Liver (tissue), 8 donors: ENCODE measurements at regions not wholly inside any gene's neighbourhood (a gene's known extent, or its start where the extent isn't known, plus 50 kb on each side); places are given as distances from the start of the nearest gene placed in this dataset.
"Not testable (repeated sequence)": the region's sequence is repeated elsewhere in the genome, so short reads cannot be mapped to it uniquely, and the experiment has no call there.

Experiments
- DNase-seq: peaks from one replicate; pipeline ENCODE4 v3.0.0-alpha.2; 2017; ENCODE audit warnings: low spot score
- H3K27ac ChIP-seq, 2 donors: one replicate each; pipeline ENCODE4 v1.7.0; 2013; ENCODE audit warnings: inconsistent platforms in 2 of 2, low read length in 2 of 2, control low read depth in 1 of 2, low read depth in 1 of 2, mild to moderate bottlenecking in 1 of 2
- H3K27me3 ChIP-seq, 4 donors: one replicate each; pipeline versions ENCODE4 v1.6.1 to v1.7.0; 2013; ENCODE audit warnings: low read length in 3 of 4, inconsistent platforms in 1 of 4, mild to moderate bottlenecking in 1 of 4, moderate library complexity in 1 of 4; ENCODE audit not compliant: control insufficient read depth in 4 of 4, insufficient read depth in 4 of 4
- H3K36me3 ChIP-seq, 4 donors: one replicate each; pipeline versions ENCODE4 v1.6.1 to v1.7.0; 2013; ENCODE audit warnings: low read length in 3 of 4, mild to moderate bottlenecking in 3 of 4, low read depth in 1 of 4, moderate library complexity in 1 of 4; ENCODE audit not compliant: control insufficient read depth in 4 of 4, insufficient read depth in 3 of 4
- H3K4me1 ChIP-seq, 4 donors: one replicate each; pipeline versions ENCODE4 v1.6.1 to v1.7.0; 2013; ENCODE audit warnings: low read length in 3 of 4, mild to moderate bottlenecking in 3 of 4, moderate library complexity in 1 of 4; ENCODE audit not compliant: control insufficient read depth in 4 of 4, insufficient read depth in 4 of 4
- H3K4me3 ChIP-seq, 3 donors: one replicate each; pipeline versions ENCODE4 v1.6.1 to v1.7.0; 2013; ENCODE audit warnings: low read length in 3 of 3, control low read depth in 1 of 3, low read depth in 1 of 3, mild to moderate bottlenecking in 1 of 3
- H3K9ac ChIP-seq, 2 donors: one replicate each; pipeline ENCODE4 v1.7.0; 2013; ENCODE audit warnings: low read length in 2 of 2, mild to moderate bottlenecking in 2 of 2, moderate library complexity in 2 of 2, control low read depth in 1 of 2, low read depth in 1 of 2
- H3K9me3 ChIP-seq, 4 donors: one replicate each; pipeline versions ENCODE4 v1.6.1 to v1.7.0; 2013; ENCODE audit warnings: low read length in 3 of 4; ENCODE audit not compliant: control insufficient read depth in 4 of 4
- EGR1 ChIP-seq, 2 donors: IDR thresholded peaks; 2 replicates each; pipeline ENCODE4 v1.6.1; 2016 to 2018; ENCODE audit warnings: antibody characterized with exemption in 2 of 2, low read depth in 2 of 2
- FOXA1 ChIP-seq: IDR thresholded peaks from 2 replicates; pipeline ENCODE4 v1.6.1; 2016; ENCODE audit warnings: antibody characterized with exemption
- FOXA2 ChIP-seq: IDR thresholded peaks from 2 replicates; pipeline ENCODE4 v1.6.1; 2016; ENCODE audit warnings: antibody characterized with exemption
- HNF4A ChIP-seq, 2 donors: conservative IDR thresholded peaks; 2 replicates each; pipeline ENCODE4 v1.6.1; 2016; ENCODE audit warnings: antibody characterized with exemption in 2 of 2, mild to moderate bottlenecking in 2 of 2
- HNF4G ChIP-seq: IDR thresholded peaks from 2 replicates; pipeline ENCODE4 v1.6.1; 2016; ENCODE audit warnings: antibody characterized with exemption
- JUND ChIP-seq, 2 donors: IDR thresholded peaks; 2 replicates each; pipeline ENCODE4 v1.6.1; 2016; ENCODE audit warnings: antibody characterized with exemption in 2 of 2
- NR2F2 ChIP-seq: IDR thresholded peaks from 2 replicates; pipeline ENCODE4 v1.6.1; 2016; ENCODE audit warnings: antibody characterized with exemption
- RAD21 ChIP-seq, 2 donors: IDR thresholded peaks; 2 replicates each; pipeline ENCODE4 v1.6.1; 2016; ENCODE audit warnings: antibody characterized with exemption in 2 of 2, mild to moderate bottlenecking in 2 of 2
- RXRA ChIP-seq, 2 donors: IDR thresholded peaks; 2 replicates each; pipeline ENCODE4 v1.6.1; 2017 to 2018; ENCODE audit warnings: antibody characterized with exemption in 2 of 2, mild to moderate bottlenecking in 1 of 2
- SP1 ChIP-seq: IDR thresholded peaks from 2 replicates; pipeline ENCODE4 v1.6.1; 2018; ENCODE audit warnings: antibody characterized with exemption, mild to moderate bottlenecking
- YY1 ChIP-seq: IDR thresholded peaks from 2 replicates; pipeline ENCODE4 v1.6.1; 2016; ENCODE audit warnings: antibody characterized with exemption, mild to moderate bottlenecking
- WGBS: extraction: QIAGEN DNeasy Blood & Tissue Kit; methylation state at CpG from one replicate; pipeline ENCODE4 v1.1.7; 2013; 5-methylcytosine and 5-hydroxymethylcytosine counted together
- TF ChIP-seq, protein P1 (sequence below): IDR thresholded peaks from 2 replicates; pipeline ENCODE4 v1.6.1; 2016; ENCODE audit warnings: antibody characterized with exemption
- TF ChIP-seq, protein P2 (sequence below): fragments of 150-350 bp; IDR thresholded peaks from 2 replicates; pipeline ENCODE4 v1.5.1; 2017; ENCODE audit warnings: improper control_type of control experiment, low read depth, low read length; ENCODE audit not compliant: missing input control
- TF ChIP-seq, protein P3 (sequence below): IDR thresholded peaks from 2 replicates; pipeline ENCODE4 v1.6.1; 2016; ENCODE audit warnings: antibody characterized with exemption, mild to moderate bottlenecking
- TF ChIP-seq, protein P4 (sequence below): IDR thresholded peaks from 2 replicates; pipeline ENCODE4 v1.6.1; 2016; ENCODE audit warnings: antibody characterized with exemption
- donor health status: healthy.
- donor health status: healthy.
- donor health status: healthy.
- donor health status: healthy.
- donor health status: healthy.

DNA sequence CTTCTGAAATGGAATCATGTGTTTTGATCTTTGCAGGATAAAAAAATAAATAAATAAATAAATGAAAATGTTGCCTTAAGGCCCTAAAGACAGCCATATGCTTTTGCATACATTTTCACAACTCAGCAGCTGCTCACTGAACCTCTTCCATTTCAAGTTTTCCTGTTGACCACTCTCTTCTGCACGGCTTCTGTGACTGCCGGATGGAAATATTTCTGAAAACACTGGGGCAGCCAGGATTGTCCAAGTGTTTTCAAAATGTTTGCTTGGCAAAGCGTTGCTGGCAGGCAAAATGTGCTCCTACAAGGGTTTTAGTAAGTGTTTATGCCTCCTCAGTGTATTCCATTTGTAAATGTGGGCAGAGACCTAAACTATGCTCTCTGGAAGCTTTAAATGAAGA is 208.1 kb upstream of the IL1RAPL1 start:
- H3K4me3 ChIP-seq, result no peak overlapping the region
- H3K9ac ChIP-seq, result no peak overlapping the region
- WGBS, result 85% methylated on average over 3 of the region's 3 CpGs
- no peaks in the 10 kb centered on the region for H3K9me3 ChIP-seq
- no peak for DNase-seq
- H3K4me1 ChIP-seq, result no peaks in the 10 kb centered on the region
- no peaks in the 10 kb centered on the region for H3K27me3 ChIP-seq
- no peaks in the 10 kb centered on the region for H3K36me3 ChIP-seq
- TF ChIP-seq FOXA1, result no peak
- TF ChIP-seq RXRA (IDR thresholded peaks at IDR 0.05), result no peak
- no peak for TF ChIP-seq HNF4G
- no peak for TF ChIP-seq RAD21 (IDR thresholded peaks at IDR 0.05)
- TF ChIP-seq EGR1 (IDR thresholded peaks at IDR 0.05; ENCODE audit: low read depth in 2 of 2), result no peak
- TF ChIP-seq, protein P1, sequence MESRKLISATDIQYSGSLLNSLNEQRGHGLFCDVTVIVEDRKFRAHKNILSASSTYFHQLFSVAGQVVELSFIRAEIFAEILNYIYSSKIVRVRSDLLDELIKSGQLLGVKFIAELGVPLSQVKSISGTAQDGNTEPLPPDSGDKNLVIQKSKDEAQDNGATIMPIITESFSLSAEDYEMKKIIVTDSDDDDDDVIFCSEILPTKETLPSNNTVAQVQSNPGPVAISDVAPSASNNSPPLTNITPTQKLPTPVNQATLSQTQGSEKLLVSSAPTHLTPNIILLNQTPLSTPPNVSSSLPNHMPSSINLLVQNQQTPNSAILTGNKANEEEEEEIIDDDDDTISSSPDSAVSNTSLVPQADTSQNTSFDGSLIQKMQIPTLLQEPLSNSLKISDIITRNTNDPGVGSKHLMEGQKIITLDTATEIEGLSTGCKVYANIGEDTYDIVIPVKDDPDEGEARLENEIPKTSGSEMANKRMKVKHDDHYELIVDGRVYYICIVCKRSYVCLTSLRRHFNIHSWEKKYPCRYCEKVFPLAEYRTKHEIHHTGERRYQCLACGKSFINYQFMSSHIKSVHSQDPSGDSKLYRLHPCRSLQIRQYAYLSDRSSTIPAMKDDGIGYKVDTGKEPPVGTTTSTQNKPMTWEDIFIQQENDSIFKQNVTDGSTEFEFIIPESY, result no peak
- TF ChIP-seq HNF4A (conservative IDR thresholded peaks at IDR 0.05), result no peak
- no peak for TF ChIP-seq SP1
- no peak for TF ChIP-seq JUND (IDR thresholded peaks at IDR 0.05)
- H3K27ac ChIP-seq, result no peak overlapping the region

DNA sequence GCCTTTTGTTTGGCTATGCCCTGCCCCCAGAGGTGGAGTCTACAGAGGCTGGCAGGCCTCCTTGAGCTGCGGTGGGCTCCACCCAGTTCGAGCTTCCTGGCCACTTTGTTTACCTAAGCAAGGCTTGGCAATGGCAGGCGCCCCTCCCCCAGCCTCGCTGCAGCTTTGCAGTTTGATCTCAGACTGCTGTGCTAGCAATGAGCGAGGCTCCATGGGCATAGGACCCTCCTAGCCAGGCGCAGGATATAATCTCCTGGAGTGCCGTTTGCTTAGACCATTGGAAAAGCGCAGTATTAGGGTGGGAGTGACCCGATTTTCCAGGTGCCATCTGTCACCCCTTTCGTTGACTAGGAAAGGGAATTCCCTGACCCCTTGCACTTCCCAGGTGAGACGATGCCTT is 219.6 kb upstream of the IL1RAPL1 start:
- not testable (repeated sequence) for H3K36me3 ChIP-seq, H3K27me3 ChIP-seq, H3K4me1 ChIP-seq, H3K27ac ChIP-seq, H3K9ac ChIP-seq, H3K4me3 ChIP-seq, H3K9me3 ChIP-seq, DNase-seq
- 89% methylated on average over 11 of the region's 11 CpGs for WGBS

DNA sequence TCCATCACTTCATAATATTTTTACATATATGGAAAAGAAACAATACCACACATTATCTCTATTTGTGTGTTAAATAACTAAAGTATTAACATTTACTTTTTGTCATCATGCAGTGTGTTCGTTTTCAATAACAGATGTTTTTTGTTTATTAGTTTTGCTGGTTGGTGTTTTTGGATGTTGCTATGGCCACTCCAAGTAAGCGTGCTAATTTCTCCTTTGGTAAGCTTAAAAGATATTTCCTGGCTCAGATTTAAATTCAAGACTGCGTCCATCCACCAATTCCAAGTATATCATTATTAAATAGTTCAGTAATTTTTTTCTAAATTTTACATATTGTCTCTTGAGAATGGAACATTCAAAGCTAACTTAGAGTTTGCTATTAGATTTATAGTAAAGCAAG is 235.4 kb upstream of the IL1RAPL1 start:
- Histone ChIP-seq H3K9me3 (no peaks in the 10 kb centered on the region), H3K4me1 (no peaks in the 10 kb centered on the region), H3K9ac (no peak overlapping the region), H3K36me3 (no peaks in the 10 kb centered on the region), H3K27ac (no peak overlapping the region), H3K4me3 (no peak overlapping the region), H3K27me3 (no peaks in the 10 kb centered on the region)
- no peak for DNase-seq
- 79% methylated on average over 3 of the region's 3 CpGs for WGBS
- TF ChIP-seq FOXA2, result no peak
- TF ChIP-seq HNF4A (conservative IDR thresholded peaks at IDR 0.05), result no peak
- TF ChIP-seq NR2F2, result no peak
- TF ChIP-seq JUND (IDR thresholded peaks at IDR 0.05), result no peak
- TF ChIP-seq SP1, result no peak

DNA sequence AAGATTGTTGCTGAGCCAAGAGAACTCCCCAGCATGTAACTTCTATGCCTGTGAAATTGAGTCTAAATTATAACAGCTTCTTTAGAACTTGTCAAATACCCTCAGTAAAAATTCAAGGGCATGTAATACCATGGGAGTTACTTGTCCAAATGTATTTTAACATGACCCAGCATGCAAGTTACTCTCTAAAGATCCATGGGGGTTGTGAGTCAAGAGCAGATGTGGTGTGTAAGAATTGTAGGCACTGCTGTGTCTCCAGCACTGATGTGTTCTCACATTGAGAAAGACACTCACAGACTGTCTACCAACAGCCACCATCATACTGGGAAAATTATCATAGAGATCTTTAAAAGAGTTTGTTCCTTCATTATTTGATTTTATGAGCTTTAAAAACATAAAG is 237.4 kb upstream of the IL1RAPL1 start:
- Histone ChIP-seq H3K27ac (no peak overlapping the region), H3K9me3 (no peaks in the 10 kb centered on the region), H3K36me3 (no peaks in the 10 kb centered on the region), H3K9ac (no peak overlapping the region), H3K27me3 (no peaks in the 10 kb centered on the region), H3K4me1 (no peaks in the 10 kb centered on the region), H3K4me3 (no peak overlapping the region)
- no peak for DNase-seq
- TF ChIP-seq, protein P2, sequence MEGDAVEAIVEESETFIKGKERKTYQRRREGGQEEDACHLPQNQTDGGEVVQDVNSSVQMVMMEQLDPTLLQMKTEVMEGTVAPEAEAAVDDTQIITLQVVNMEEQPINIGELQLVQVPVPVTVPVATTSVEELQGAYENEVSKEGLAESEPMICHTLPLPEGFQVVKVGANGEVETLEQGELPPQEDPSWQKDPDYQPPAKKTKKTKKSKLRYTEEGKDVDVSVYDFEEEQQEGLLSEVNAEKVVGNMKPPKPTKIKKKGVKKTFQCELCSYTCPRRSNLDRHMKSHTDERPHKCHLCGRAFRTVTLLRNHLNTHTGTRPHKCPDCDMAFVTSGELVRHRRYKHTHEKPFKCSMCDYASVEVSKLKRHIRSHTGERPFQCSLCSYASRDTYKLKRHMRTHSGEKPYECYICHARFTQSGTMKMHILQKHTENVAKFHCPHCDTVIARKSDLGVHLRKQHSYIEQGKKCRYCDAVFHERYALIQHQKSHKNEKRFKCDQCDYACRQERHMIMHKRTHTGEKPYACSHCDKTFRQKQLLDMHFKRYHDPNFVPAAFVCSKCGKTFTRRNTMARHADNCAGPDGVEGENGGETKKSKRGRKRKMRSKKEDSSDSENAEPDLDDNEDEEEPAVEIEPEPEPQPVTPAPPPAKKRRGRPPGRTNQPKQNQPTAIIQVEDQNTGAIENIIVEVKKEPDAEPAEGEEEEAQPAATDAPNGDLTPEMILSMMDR, result no peak
- no peak for TF ChIP-seq JUND (IDR thresholded peaks at IDR 0.05)
- TF ChIP-seq, protein P1, result no peak
- no peak for TF ChIP-seq EGR1 (IDR thresholded peaks at IDR 0.05; ENCODE audit: low read depth in 2 of 2)
- TF ChIP-seq HNF4A (conservative IDR thresholded peaks at IDR 0.05), result no peak
- TF ChIP-seq NR2F2, result no peak
- no peak for TF ChIP-seq YY1
- no peak for TF ChIP-seq HNF4G
- no peak for TF ChIP-seq SP1
- TF ChIP-seq, protein P3, sequence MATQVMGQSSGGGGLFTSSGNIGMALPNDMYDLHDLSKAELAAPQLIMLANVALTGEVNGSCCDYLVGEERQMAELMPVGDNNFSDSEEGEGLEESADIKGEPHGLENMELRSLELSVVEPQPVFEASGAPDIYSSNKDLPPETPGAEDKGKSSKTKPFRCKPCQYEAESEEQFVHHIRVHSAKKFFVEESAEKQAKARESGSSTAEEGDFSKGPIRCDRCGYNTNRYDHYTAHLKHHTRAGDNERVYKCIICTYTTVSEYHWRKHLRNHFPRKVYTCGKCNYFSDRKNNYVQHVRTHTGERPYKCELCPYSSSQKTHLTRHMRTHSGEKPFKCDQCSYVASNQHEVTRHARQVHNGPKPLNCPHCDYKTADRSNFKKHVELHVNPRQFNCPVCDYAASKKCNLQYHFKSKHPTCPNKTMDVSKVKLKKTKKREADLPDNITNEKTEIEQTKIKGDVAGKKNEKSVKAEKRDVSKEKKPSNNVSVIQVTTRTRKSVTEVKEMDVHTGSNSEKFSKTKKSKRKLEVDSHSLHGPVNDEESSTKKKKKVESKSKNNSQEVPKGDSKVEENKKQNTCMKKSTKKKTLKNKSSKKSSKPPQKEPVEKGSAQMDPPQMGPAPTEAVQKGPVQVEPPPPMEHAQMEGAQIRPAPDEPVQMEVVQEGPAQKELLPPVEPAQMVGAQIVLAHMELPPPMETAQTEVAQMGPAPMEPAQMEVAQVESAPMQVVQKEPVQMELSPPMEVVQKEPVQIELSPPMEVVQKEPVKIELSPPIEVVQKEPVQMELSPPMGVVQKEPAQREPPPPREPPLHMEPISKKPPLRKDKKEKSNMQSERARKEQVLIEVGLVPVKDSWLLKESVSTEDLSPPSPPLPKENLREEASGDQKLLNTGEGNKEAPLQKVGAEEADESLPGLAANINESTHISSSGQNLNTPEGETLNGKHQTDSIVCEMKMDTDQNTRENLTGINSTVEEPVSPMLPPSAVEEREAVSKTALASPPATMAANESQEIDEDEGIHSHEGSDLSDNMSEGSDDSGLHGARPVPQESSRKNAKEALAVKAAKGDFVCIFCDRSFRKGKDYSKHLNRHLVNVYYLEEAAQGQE, result no peak
- TF ChIP-seq, protein P4, sequence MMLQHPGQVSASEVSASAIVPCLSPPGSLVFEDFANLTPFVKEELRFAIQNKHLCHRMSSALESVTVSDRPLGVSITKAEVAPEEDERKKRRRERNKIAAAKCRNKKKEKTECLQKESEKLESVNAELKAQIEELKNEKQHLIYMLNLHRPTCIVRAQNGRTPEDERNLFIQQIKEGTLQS, result no peak
